IPS DF 4.7 (cell line): ENCODE measurements at regions not wholly inside any gene's neighbourhood (a gene's known extent, or its start where the extent isn't known, plus 50 kb on each side); places are given as distances from the start of the nearest gene placed in this dataset.

Experiments used
- DNase-seq: peaks from one replicate; pipeline ENCODE4 v3.0.0-alpha.2; 2013; ENCODE audit warnings: low spot score; ENCODE audit errors: extremely low read depth

DNA sequence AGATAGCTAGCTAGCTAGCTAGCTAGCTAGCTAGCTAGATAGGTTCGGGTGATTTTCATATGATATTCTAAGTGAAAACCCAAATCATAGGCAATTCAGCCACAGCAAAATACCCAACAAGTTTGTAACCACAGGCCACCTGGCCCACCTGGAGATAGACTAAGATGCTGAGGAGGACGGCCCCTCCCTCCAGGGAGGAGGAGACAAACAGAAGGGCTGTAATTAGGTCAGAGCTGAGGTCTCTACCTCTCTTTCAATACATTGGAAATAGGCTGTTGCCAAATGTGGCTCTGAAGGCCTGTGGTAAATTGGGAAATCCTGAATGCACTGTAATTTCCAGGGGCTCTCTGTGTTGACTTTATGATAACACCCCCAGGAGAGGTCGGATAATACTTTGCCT is 382.2 kb downstream of the FGF9 start:
- no peak for DNase-seq

DNA sequence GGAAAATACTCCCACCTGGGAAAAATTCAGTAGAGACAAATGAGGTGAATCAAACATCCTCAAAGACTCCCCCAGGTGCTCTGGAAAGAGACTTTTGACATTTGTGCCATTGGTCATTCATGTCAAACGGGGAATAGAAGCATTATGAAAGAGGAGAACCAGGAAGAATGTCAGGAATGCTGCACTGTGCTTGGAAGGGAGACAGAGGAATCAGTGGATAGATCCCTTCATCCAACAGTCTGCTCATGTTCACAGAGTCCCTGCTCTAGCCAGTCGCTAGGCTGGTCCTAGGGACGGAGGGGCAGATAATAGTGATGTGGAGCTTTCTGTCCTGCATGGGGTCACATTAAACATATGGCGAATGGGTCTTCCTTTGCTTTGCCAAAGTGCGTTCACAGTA is 384.4 kb downstream of the FGF9 start:
- no peak for DNase-seq

DNA sequence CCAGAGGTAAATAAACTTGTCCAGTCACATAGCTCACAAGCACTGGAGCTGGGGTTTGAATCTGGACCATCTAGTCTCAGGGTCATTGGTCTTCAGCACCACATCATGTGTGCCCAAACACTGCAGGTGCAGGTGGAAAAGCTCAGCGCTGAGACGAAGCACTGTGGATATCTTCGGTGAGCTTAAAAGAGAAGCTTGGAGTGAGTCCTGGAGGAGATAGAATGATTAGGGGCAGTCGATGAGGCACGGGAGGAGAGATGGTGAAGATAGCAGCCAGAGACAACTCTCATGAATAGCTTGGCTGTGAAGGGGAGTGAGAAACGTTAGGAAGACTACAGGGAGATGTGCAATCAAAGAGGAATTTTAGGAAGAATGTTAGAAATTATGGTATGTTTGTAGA is 389.3 kb downstream of the FGF9 start:
- no peak for DNase-seq

DNA sequence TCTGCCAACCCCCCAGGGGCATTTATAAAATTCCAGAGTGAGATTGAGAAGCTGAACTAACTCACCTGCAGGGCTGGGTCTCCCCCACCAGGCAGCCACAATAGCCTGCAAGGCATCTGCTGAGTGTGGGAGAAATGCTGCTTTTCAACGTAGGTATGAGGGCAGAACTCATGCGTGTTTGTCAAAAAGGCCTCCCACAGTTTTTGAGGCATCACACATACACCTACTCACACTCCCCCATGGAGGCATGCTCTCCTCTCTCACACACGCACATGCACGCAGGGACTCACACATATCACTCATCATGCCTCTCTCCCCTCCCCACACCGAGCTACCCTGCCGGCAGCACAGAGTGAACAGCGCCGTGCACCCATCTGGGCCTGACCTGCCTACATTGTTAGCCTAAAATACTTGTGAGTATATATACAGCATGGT is 390.5 kb downstream of the FGF9 start:
- no peak for DNase-seq

DNA sequence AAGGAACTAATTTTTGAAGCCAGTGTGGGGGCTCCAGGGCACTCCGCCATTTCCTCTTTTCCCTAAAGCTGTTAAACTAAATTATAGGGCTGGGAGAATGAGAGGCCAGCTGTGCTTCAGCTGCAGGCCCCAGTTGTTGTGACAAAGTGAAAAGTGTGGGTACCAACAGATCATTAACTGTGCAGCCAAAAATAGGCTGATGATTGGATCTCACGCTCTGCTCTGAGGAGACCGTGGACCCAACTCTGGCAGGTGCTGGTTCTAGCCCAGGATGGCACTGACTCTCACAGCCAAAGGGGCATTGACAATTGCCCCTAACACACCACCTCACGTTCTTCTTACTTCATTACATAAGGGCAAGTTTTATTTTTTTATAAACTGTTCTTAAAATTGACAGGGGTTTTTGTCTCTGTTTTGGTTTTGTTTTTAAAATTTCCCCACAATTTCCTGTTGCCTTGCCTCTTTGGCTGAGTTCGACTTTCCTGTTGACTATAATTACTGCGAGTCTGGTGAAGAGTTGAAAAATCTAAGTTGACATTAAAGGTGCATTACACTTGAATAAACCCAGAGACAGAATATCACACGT is 391.0 kb downstream of the FGF9 start:
- DNase-seq: no peak

DNA sequence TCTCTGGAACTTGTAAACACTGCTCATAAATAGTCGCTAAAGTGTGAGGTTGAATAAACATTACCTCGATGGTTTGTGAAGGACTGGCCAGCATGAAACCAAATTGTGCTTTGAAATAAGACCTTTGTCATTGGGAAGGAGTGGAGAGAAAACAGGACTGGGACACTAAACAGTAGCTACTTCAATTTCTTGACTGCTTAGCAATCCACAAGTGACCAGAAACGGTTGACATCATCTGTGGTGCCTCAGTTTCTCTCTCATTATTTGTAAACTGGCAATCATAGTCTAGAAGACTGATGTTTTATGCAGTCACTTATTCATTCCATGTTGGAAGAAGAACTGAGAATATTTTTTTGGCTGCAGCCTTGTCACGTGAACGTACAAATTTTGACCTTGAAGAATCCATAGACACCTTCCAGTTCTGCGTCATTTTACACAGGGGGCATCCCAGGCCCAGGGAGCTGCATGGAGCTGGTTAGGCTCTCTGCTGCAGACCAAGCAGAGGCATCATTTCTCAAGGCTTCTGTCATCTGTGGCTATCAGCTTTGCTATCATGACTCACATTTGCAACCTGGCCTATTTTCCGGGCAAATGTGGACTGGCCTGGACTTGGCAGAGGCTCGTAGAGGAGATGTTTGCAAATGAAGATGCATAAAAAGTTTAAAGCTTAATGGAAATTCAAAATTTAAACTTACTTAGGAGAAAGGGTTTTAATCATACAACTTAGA is 391.8 kb downstream of the FGF9 start:
- DNase-seq: no peak

DNA sequence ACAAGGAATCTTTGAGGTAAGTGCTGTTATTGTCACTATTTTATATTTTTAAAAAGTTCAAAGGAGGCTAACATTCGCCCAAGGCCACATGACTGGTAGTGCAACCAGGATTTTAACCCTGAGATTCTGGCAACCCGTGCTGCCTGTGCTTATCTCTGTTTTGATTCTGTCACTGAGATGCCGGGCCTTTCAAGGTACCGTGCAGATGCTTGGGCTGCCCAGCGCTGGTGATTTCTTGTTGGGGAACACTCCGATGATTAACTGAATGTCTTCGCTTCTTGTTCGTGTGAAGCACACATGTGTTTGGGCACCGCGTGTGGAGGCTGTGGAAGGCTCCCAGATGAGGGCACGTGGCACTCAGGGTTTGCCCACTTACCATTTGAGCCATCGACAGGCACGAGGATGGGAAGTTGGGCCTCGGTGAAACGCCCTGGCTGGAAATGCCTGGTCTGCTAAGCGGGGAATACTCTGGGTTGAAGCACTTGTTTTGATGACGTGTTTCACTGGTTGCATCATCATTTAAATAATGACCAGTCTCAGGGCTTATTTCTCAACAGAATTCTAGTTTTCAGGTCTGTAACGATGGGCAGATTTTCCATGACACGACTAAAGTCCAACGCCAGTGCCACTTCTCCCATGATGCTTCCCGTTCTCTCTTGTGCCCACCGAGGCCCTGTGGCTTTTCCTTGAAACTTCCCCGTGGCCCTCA is 392.7 kb downstream of the FGF9 start:
- no peak for DNase-seq

DNA sequence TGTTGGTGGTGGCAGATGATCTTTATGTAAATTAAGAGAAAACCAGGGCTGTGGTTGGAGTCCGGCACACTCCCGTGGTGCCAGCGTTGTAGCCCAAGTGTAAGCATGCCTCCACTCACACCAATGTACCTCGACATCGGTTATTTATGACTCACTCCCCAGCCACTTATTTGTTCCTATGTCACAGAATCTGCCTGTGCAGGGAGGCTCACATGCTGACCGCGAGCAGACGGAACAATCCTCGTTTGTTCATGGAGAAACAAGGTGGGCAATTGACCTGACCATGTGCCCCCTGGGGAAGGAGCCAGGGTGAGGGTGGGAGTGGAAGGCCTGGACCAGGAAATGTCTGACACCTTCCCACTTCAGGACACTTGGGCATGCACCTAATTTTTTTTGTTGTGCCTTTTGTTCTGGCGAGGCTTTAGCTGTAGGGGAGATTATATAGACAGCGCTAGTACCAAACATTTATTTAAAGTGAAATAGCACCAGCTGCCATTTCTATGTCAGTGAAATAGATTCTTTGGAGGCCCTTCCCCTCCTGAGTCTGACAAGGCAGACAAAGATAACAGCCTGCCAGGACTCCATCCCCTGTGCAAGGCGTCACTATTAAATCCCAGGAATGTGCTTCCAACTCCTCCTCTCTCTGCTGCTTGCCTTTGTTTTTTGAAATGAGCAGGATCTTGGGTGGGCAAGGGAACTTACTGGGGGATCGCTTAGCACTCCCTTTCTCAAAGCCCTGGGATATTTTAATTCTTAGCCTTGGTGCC is 394.2 kb downstream of the FGF9 start:
- DNase-seq: no peak

DNA sequence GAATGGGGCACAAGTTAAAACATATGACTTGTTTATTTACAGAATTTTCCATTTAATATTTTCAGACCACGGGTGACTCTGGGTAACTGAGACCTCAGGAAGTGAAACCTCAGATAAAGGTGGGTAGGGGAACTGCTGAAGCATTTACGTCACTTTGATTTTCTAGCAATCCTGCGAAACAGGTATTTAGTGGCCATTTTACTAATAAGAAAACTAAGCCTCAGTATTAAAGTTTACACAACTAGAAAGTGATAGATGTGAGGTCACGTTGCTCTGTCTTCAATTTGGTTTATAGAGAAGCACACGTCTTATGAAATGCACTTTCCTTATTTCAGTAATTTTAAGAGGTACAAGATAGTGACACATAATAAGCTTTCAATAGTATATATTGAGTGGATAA is 402.8 kb downstream of the FGF9 start:
- DNase-seq: no peak

DNA sequence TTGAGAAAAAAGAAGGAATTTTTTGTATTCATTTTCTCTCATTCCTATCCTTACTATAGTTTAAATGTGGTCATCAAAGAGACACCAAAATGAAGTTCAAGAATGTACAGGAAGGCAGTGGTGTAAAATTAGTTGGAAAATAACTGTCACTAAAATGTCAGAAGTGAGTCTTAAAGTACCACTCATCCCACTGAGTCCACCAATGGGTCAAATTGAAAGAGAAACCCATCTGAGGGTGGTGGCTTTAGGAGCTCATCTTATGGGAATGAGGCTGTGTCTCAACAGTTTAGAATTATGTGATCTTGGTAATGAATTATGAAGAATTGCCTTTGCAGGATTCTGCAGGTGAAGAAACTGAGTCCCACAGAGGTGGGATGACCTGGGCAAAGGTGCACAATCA is 403.5 kb downstream of the FGF9 start:
- no peak for DNase-seq

DNA sequence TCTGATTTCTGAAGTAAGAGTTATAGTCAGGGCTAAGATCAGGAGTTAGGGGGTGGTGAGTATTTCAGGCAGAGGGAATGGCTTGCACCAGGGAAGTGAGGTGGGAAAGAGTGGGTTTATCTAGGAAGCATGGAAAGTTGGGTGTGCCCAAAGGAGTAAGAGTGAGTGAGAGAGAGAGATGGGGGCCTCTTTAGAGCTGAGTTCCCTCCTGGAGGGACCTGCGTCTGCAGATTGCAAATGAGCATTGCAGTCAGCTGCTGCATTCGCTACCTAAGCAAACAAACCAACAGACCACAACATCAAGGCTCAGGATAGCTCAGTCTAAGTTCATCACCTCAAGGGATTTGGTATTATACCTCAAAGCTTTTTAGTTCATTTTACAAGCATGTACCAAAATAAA is 405.8 kb downstream of the FGF9 start:
- DNase-seq: no peak

DNA sequence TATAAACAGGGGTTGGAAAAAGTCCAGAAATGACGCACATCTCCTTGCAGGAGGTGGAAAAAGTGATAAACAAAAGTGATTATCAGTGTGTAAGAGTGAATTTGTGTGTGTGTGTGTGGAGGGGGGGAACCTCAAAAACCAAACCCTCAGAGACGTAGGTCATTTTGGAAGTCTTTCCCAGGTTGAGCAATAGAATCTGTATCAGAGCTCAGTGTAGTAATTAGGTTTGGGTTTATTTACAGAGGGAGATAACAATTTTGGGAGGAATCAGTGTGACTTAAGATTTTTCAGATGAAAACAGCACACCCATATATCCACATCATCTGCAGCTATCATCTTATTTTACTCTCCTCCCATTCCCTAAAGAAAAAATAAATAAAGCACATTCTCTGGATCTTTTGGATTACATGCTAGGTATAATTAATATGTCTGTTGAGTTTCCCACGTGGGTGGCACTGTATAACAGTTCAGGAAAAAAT is 406.4 kb downstream of the FGF9 start:
- DNase-seq: no peak

DNA sequence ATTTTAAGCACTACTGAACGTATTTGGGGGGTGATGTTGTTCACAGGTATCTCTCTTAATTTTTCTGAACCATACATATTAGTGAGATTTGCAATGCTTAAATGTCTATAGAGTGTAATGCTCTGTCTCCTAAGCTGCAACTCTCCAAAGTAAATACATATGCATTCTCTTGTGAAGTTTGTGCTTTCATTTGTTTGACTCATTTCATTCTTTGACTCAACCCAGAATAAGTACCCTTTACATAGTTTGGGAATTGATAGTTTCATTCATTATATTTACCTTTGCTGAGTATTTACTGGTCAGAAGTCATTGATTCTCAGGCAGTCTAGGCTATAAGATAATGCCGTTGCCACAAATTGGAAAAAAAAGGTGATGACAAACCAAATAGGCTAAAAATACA is 406.9 kb downstream of the FGF9 start:
- no peak for DNase-seq

DNA sequence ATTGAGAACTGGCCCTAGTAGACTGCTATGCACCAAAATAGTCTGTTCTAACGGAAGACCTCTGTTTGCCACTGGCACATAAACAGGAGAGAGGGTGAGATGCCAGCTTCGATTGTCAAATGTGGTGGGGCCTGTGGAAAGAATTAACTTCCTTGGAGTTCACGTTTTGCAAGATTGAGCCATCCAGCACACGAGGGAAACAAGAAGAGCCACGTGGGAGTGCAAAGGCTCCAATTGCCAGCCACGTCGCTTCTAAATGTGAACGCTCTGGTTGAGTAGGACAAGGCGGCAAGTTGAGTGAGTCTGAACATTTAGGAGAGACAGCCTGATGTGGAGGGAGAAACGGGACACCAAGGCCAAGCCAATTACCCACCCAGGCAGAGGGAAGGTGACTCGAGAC is 409.1 kb downstream of the FGF9 start:
- no peak for DNase-seq

DNA sequence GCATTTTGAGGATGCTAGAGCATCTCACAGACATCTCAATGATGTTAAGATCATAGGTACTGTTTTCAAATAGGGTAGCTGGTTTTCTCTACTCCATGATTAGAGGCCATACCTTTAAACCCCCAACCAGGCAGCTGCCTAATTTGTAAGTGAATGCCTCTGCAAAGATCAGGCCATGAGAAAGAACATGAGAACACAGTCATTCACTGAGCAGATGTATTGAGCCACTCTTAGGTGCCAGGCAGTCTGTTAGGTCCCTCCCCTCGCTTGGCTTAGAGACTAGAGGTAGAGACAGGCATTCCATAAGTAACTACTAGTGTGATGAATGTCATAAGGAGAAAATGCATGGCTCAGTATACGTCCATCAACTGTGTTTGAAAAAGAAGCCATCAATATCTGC is 410.0 kb downstream of the FGF9 start:
- no peak for DNase-seq

DNA sequence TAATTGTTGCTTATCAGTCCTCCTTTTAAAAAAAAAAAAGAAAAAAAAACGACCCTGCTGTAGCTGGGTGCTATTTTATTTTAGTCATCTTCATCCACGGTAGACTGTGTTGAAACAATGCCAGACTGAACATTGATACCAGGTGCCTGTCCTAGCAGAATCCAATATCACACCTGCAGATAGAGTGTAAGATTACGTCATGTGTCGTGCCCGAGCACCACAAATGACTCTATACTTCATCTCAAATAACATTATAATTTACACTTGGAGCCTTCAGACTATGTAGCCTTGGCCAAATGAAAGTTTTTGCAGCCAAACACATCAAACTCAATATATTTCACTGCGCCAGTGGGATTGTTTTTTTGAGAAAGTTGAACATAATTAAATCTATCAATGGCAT is 410.6 kb downstream of the FGF9 start:
- DNase-seq: no peak

DNA sequence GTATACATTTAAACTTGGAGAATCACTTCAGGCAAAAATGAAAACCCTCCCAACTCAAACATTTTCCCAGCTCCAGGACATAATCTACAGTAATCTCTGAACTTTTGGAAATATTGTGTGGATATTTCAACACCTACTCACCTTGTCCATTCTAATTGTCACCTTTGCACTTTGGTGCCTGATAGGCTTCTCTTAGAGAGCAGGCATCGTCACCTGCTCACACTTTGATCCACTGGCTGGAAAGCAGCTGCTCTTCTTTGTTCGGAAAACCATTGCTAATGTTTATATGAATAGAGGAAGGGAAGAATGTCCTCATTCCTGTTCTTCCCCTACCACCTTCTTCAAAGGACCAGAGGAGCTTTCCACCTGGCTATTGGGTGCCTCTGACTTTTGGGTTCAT is 411.2 kb downstream of the FGF9 start:
- no peak for DNase-seq

DNA sequence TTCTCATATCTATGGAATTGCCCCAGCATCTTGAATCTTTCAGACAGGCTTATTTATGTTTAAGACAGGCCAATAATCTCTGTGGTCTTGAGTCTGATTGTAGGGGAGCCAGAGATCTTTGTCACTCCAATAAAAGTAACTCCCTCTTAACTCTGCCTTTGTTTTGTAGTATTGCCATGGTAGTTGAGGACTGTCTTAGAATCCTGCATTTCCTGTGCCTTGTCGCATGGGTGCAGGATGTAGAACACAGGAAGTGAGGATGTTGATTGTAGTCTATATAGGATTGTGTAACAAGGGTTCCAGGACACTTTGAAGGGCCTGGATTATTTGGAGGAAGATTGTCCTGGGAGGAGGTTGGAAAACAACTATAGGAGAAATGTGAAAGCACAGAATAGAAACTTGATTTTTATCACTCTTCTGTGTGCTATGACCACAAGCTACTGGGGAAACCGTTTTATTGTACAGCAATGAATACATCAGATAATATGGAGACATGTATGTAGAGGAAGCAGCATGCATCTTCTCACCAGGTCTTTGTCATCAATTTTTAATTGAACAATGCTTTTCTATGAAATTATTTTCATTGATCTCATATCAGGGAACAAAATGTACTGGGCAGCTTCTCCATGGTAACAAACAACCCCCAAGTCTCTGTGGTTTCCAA is 411.7 kb downstream of the FGF9 start:
- DNase-seq: no peak

DNA sequence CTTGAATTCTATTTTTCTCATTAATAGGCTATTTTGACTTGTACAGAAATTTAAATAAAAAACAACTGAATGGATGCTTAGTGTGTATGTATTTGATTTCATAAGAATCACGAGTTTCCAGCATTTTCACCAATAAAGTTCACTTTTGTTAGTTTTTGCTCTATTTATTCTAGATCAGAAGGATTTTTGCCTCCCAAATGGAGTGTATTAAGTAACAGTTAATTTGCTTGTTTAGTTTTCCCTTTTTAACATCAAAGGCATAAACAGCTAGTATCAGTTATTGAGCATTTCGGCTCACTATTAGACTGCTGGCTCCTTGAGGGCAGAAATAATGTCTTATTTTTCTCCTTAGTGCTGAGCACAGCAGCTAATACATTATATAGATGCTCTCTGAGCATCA is 414.1 kb downstream of the FGF9 start:
- DNase-seq: no peak

DNA sequence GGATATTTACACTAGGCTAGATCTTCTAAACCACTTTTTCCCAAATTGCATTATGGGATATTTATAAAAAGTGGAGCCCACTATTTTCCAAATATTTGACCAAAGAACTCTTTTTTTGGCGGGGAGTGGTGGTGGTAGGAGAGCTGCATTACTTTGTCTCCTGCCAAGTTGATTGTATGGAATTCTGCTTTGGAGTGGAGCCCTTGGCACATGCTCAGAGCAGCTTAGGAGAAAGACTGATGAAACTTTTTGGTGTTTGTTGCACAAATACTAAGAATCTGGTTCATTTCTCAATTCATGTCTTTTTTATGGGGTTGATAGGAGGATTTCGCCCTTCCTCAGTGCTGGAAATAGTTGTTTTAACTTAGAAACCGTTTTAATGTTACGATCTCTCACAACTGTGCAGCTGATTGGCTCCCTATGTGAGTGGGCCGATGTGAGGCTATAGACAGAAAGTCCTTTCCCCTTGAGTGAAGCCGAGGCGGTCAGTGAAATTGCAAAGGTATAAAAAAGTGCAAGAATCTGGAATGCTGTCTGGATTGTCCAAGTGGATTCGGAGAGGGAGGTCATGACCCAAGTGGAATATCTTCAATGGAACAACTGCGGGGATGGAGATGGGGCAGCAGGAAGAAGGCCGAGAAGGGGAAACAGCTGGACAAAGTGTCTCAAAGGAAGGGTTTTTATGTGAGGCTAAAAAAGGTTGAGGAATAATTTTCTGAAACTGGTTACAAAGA is 415.9 kb downstream of the FGF9 start:
- no peak for DNase-seq

DNA sequence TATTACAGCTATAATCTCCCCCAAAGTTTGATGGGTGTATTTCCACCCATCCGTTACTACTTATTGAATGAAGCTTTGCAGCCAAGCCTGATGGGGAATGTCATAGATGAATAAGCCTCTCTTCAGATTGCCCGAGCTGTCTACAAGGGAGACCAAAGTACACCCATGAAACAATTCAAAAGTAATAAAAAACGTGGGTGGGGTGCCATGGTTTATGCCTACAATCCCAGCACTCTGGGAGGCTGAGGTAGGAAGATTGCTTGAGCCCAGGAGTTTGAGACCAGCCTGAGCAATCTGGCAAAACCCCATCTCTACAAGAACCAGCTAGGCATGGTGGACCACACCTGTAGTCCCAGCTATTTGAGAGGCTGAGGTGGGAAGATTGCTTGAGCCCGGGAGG is 419.2 kb downstream of the FGF9 start:
- no peak for DNase-seq
